WTC11 (cell line): ENCODE measurements at regions not wholly inside any gene's neighbourhood (a gene's known extent, or its start where the extent isn't known, plus 50 kb on each side); places are given as distances from the start of the nearest gene placed in this dataset.

Experiments used
- ATAC-seq: fragments of 200-7000 bp; cut with Tn5 transposase; 2 replicates; pipeline ENCODE4 v1.10.0; 2021; ENCODE audit warnings: mild to moderate bottlenecking, moderate library complexity
- CTCF ChIA-PET: fragments of 300-600 bp; sonication (Branson Sonifier 250); formaldehyde crosslinking; loops from one replicate; lab custom pipeline; 2021; ENCODE audit warnings: antibody characterized with exemption; lab: Charles Lee
- POLR2A ChIA-PET: fragments of 350-600 bp; sonication (Branson Sonifier 250); formaldehyde crosslinking; loops from one replicate; lab custom pipeline; 2021; ENCODE audit warnings: antibody characterized with exemption; lab: Charles Lee
- DNase-seq: peaks from one replicate; pipeline ENCODE4 v3.0.0; 2021; ENCODE audit warnings: low spot score
- H3K27ac Mint-ChIP-seq: 2 replicates; pipeline ENCODE4 v1.8.0; 2021; ENCODE audit warnings: mixed read lengths
- H3K27me3 Mint-ChIP-seq: 2 replicates; pipeline ENCODE4 v1.8.0; 2021; ENCODE audit warnings: low read depth, mild to moderate bottlenecking, moderate library complexity, mixed read lengths
- H3K36me3 Mint-ChIP-seq: 2 replicates; pipeline ENCODE4 v1.8.0; 2021; ENCODE audit warnings: mixed read lengths
- H3K4me1 Mint-ChIP-seq: 2 replicates; pipeline ENCODE4 v1.8.0; 2022; ENCODE audit warnings: mixed read lengths
- H3K4me3 Mint-ChIP-seq: 2 replicates; pipeline ENCODE4 v1.8.0; 2021; ENCODE audit warnings: mild to moderate bottlenecking, moderate library complexity, mixed read lengths
- H3K9me3 Mint-ChIP-seq: 2 replicates; pipeline ENCODE4 v1.8.0; 2021; ENCODE audit warnings: mixed read lengths
- ELF4 ChIP-seq: sonication (generic); formaldehyde crosslinking; IDR thresholded peaks from 2 replicates; pipeline ENCODE4 v1.8.1; 2022; ENCODE audit warnings: low read depth, mild to moderate bottlenecking, moderate library complexity, missing genetic modification reagents
- ERG ChIP-seq: fragments of 250-450 bp; sonication (Bioruptor Pico); IDR thresholded peaks from 2 replicates; pipeline ENCODE4 v1.8.0; 2021; ENCODE audit warnings: mild to moderate bottlenecking
- FOXK1 ChIP-seq: sonication (generic); formaldehyde crosslinking; IDR thresholded peaks from 2 replicates; pipeline ENCODE4 v1.8.0; 2022; ENCODE audit warnings: mild to moderate bottlenecking, moderate library complexity, missing genetic modification reagents
- HMGA2 ChIP-seq: fragments of 250-450 bp; sonication (Bioruptor Pico); IDR thresholded peaks from 2 replicates; pipeline ENCODE4 v1.4.0; 2021; ENCODE audit warnings: mild to moderate bottlenecking, moderate library complexity
- NFE2L1 ChIP-seq: sonication (generic); formaldehyde crosslinking; IDR thresholded peaks from 2 replicates; pipeline ENCODE4 v1.8.1; 2023; ENCODE audit warnings: missing genetic modification reagents
- NFYB ChIP-seq: sonication (generic); formaldehyde crosslinking; conservative IDR thresholded peaks from 2 replicates; pipeline ENCODE4 v1.8.0; 2022; ENCODE audit warnings: low read depth, missing genetic modification reagents
- OVOL2 ChIP-seq: fragments of 250-450 bp; sonication (Bioruptor Pico); IDR thresholded peaks from 2 replicates; pipeline ENCODE4 v1.9.0; 2021; ENCODE audit warnings: mild to moderate bottlenecking, borderline replicate concordance
- SOX15 ChIP-seq: fragments of 250-450 bp; sonication (Bioruptor Pico); IDR thresholded peaks from 2 replicates; pipeline ENCODE4 v1.9.0; 2021; ENCODE audit warnings: mild to moderate bottlenecking
- TF ChIP-seq, protein P1 (sequence below): fragments of 200-600 bp; IDR thresholded peaks from 2 replicates; pipeline ENCODE4 v1.8.0; 2022; ENCODE audit warnings: antibody characterized with exemption
- TF ChIP-seq, protein P2 (sequence below): sonication (generic); formaldehyde crosslinking; IDR thresholded peaks from 2 replicates; pipeline ENCODE4 v1.8.0; 2022; ENCODE audit warnings: mild to moderate bottlenecking, missing genetic modification reagents
- TF ChIP-seq, protein P3 (sequence below): fragments of 250-450 bp; sonication (Bioruptor Pico); IDR thresholded peaks from 2 replicates; pipeline ENCODE4 v1.9.0; 2021; ENCODE audit warnings: moderate library complexity, mild to moderate bottlenecking, inconsistent platforms, borderline replicate concordance
- TF ChIP-seq, protein P4 (sequence below): sonication (generic); formaldehyde crosslinking; IDR thresholded peaks from 2 replicates; pipeline ENCODE4 v1.8.0; 2022; ENCODE audit warnings: mild to moderate bottlenecking, missing genetic modification reagents
- TF ChIP-seq, protein P5 (sequence below): fragments of 250-450 bp; sonication (Bioruptor Pico); IDR thresholded peaks from 2 replicates; pipeline ENCODE4 v2.1.2; 2022; ENCODE audit warnings: mild to moderate bottlenecking, moderate library complexity

- TF ChIP-seq, protein P1, sequence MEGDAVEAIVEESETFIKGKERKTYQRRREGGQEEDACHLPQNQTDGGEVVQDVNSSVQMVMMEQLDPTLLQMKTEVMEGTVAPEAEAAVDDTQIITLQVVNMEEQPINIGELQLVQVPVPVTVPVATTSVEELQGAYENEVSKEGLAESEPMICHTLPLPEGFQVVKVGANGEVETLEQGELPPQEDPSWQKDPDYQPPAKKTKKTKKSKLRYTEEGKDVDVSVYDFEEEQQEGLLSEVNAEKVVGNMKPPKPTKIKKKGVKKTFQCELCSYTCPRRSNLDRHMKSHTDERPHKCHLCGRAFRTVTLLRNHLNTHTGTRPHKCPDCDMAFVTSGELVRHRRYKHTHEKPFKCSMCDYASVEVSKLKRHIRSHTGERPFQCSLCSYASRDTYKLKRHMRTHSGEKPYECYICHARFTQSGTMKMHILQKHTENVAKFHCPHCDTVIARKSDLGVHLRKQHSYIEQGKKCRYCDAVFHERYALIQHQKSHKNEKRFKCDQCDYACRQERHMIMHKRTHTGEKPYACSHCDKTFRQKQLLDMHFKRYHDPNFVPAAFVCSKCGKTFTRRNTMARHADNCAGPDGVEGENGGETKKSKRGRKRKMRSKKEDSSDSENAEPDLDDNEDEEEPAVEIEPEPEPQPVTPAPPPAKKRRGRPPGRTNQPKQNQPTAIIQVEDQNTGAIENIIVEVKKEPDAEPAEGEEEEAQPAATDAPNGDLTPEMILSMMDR, result no peak
- TF ChIP-seq HMGA2, result no peak
- no peak for TF ChIP-seq FOXK1 (CRISPR knock-in tag)
- no peak for TF ChIP-seq SOX15 (CRISPR knock-in tag)
- TF ChIP-seq, protein P2, sequence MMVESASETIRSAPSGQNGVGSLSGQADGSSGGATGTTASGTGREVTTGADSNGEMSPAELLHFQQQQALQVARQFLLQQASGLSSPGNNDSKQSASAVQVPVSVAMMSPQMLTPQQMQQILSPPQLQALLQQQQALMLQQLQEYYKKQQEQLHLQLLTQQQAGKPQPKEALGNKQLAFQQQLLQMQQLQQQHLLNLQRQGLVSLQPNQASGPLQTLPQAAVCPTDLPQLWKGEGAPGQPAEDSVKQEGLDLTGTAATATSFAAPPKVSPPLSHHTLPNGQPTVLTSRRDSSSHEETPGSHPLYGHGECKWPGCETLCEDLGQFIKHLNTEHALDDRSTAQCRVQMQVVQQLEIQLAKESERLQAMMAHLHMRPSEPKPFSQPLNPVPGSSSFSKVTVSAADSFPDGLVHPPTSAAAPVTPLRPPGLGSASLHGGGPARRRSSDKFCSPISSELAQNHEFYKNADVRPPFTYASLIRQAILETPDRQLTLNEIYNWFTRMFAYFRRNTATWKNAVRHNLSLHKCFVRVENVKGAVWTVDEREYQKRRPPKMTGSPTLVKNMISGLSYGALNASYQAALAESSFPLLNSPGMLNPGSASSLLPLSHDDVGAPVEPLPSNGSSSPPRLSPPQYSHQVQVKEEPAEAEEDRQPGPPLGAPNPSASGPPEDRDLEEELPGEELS (CRISPR knock-in tag), result no peak
- TF ChIP-seq, protein P3, sequence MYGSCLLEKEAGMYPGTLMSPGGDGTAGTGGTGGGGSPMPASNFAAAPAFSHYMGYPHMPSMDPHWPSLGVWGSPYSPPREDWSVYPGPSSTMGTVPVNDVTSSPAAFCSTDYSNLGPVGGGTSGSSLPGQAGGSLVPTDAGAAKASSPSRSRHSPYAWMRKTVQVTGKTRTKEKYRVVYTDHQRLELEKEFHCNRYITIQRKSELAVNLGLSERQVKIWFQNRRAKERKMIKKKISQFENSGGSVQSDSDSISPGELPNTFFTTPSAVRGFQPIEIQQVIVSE (CRISPR knock-in tag), result no peak
- TF ChIP-seq, protein P4, sequence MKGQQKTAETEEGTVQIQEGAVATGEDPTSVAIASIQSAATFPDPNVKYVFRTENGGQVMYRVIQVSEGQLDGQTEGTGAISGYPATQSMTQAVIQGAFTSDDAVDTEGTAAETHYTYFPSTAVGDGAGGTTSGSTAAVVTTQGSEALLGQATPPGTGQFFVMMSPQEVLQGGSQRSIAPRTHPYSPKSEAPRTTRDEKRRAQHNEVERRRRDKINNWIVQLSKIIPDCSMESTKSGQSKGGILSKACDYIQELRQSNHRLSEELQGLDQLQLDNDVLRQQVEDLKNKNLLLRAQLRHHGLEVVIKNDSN (CRISPR knock-in tag), result no peak
- no peak for TF ChIP-seq ERG (CRISPR knock-in tag)
- no peak for TF ChIP-seq OVOL2 (CRISPR knock-in tag)
- TF ChIP-seq NFYB (CRISPR knock-in tag), result no peak
- TF ChIP-seq, protein P5, sequence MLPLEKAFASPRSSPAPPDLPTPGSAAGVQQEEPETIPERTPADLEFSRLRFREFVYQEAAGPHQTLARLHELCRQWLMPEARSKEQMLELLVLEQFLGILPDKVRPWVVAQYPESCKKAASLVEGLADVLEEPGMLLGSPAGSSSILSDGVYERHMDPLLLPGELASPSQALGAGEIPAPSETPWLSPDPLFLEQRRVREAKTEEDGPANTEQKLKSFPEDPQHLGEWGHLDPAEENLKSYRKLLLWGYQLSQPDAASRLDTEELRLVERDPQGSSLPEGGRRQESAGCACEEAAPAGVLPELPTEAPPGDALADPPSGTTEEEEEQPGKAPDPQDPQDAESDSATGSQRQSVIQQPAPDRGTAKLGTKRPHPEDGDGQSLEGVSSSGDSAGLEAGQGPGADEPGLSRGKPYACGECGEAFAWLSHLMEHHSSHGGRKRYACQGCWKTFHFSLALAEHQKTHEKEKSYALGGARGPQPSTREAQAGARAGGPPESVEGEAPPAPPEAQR, result no peak
- TF ChIP-seq NFE2L1, result no peak
These were observed 176.7 kb downstream of the NUAK1 start (continued) for GRCh38 chr12:105961821-105962671.

GRCh38 chr12:105967038-105967776 is 171.5 kb downstream of the NUAK1 start:
- ATAC-seq (no peak), DNase-seq (no peak)
- CTCF ChIA-PET, result no interaction called here
- Mint-ChIP-seq H3K4me3 (no peak overlapping the region), H3K27ac (no peak overlapping the region), H3K9me3 (0 out of 2 replicates have a peak, but pooled peaks cover under 1% of the 10 kb centered on the region), H3K27me3 (no peaks in the 10 kb centered on the region; the same call in none of the 2 replicates), H3K36me3 (no peaks in the 10 kb centered on the region), H3K4me1 (0 out of 2 replicates have a peak, but pooled peaks cover 2% of the 10 kb centered on the region)
- TF ChIP-seq ELF4 (CRISPR knock-in tag), result no peak
- POLR2A ChIA-PET, result no interaction called here
